Fibroblast of lung (primary cell): ENCODE measurements at regions not wholly inside any gene's neighbourhood (a gene's known extent, or its start where the extent isn't known, plus 50 kb on each side); places are given as distances from the start of the nearest gene placed in this dataset.

Experiments used
- DNase-seq, 2 donors: peaks; one replicate each; pipeline versions ENCODE4 v3.0.0 to v3.0.0-alpha.2; 2010; ENCODE audit warnings: low read depth in 2 of 2
- H2AFZ ChIP-seq: 2 replicates; pipeline ENCODE4 v1.5.1; 2012; ENCODE audit warnings: low read length, control low read depth, inconsistent platforms
- H3K27ac ChIP-seq: 2 replicates; pipeline ENCODE4 v1.5.1; 2011; ENCODE audit warnings: low read length, control low read depth; ENCODE audit not compliant: insufficient read depth
- H3K27me3 ChIP-seq: 2 replicates; pipeline ENCODE4 v1.5.1; 2011; ENCODE audit warnings: mild to moderate bottlenecking, low read length; ENCODE audit not compliant: control insufficient read depth, insufficient read depth
- H3K36me3 ChIP-seq: 2 replicates; pipeline ENCODE4 v1.5.1; 2011; ENCODE audit warnings: low read length; ENCODE audit not compliant: control insufficient read depth, insufficient read depth
- H3K4me1 ChIP-seq: 2 replicates; pipeline ENCODE4 v1.5.1; 2011; ENCODE audit warnings: low read length; ENCODE audit not compliant: control insufficient read depth, insufficient read depth; ENCODE audit errors: extremely low read depth
- H3K4me2 ChIP-seq: 2 replicates; pipeline ENCODE4 v1.5.1; 2011; ENCODE audit warnings: low read length, control low read depth; ENCODE audit not compliant: insufficient read depth; ENCODE audit errors: extremely low read depth
- H3K4me3 ChIP-seq, 4 experiments: fragments of 200-600 bp in 1 of 4; sonication (generic) in 1 of 4; replicated peaks in 1 of 4; 2 replicates each; pipeline ENCODE4 v1.5.1; 2011 to 2016; ENCODE audit warnings: low read length in 4 of 4, low read depth in 3 of 4, mild to moderate bottlenecking in 3 of 4, control low read depth in 2 of 4, inconsistent platforms in 1 of 4, mixed read lengths in 1 of 4; ENCODE audit not compliant: insufficient read depth in 1 of 4; ENCODE audit errors: control extremely low read depth in 1 of 4
- H3K79me2 ChIP-seq: 2 replicates; pipeline ENCODE4 v1.5.1; 2012; ENCODE audit warnings: mild to moderate bottlenecking, low read length, inconsistent platforms; ENCODE audit not compliant: control insufficient read depth, insufficient read depth
- H3K9ac ChIP-seq: 2 replicates; pipeline ENCODE4 v1.5.1; 2011; ENCODE audit warnings: mild to moderate bottlenecking, low read length, control low read depth; ENCODE audit not compliant: insufficient read depth
- H3K9me3 ChIP-seq: 2 replicates; pipeline ENCODE4 v1.5.1; 2012; ENCODE audit warnings: low read depth, low read length; ENCODE audit not compliant: control insufficient read depth, insufficient read depth
- H4K20me1 ChIP-seq: 2 replicates; pipeline ENCODE4 v1.5.1; 2011; ENCODE audit warnings: low read length; ENCODE audit not compliant: control insufficient read depth, insufficient read depth; ENCODE audit errors: extremely low read depth
- CTCF ChIP-seq, 2 donors: IDR thresholded peaks in 1 of 2; conservative IDR thresholded peaks in 1 of 2; 1 replicate in 1 of 2; 2 replicates in 1 of 2; pipeline ENCODE4 v1.5.1; 2011 to 2012; ENCODE audit warnings: low read length in 2 of 2, control low read depth in 1 of 2, inconsistent platforms in 1 of 2, low read depth in 1 of 2, mild to moderate bottlenecking in 1 of 2
- EZH2 ChIP-seq: IDR thresholded peaks from 2 replicates; pipeline ENCODE4 v1.5.1; 2012; ENCODE audit warnings: low read length, control low read depth, mild to moderate bottlenecking; ENCODE audit errors: missing control alignments

GRCh38 chrX:26008042-26008441 is 130.1 kb upstream of the MAGEB18 start:
- H3K27me3 ChIP-seq, result no peaks in the 10 kb centered on the region
- H4K20me1 ChIP-seq, result no peaks in the 10 kb centered on the region
- no peak overlapping the region for H3K4me3 ChIP-seq
- no peak overlapping the region for H2AFZ ChIP-seq
- H3K4me1 ChIP-seq, result no peaks in the 10 kb centered on the region
- H3K36me3 ChIP-seq, result no peaks in the 10 kb centered on the region
- H3K79me2 ChIP-seq, result no peaks in the 10 kb centered on the region
- no peak overlapping the region for H3K27ac ChIP-seq
- no peak overlapping the region for H3K9ac ChIP-seq
- no peaks in the 10 kb centered on the region for H3K9me3 ChIP-seq
- no peak overlapping the region for H3K4me2 ChIP-seq
- DNase-seq, result no peak
- TF ChIP-seq CTCF (conservative IDR thresholded peaks at IDR 0.05 in 1 of 2, IDR thresholded peaks at IDR 0.05 in 1 of 2; ENCODE audit: low read depth in 1 of 2, low read length in 2 of 2) (no peak), EZH2 (no peak)

- H3K36me3 ChIP-seq, result no peaks in the 10 kb centered on the region
- TF ChIP-seq EZH2, result no peak
- no peak for TF ChIP-seq CTCF (conservative IDR thresholded peaks at IDR 0.05 in 1 of 2, IDR thresholded peaks at IDR 0.05 in 1 of 2; ENCODE audit: low read depth in 1 of 2, low read length in 2 of 2)
- H3K4me1 ChIP-seq, result no peaks in the 10 kb centered on the region
- no peak for DNase-seq
- no peaks in the 10 kb centered on the region for H3K79me2 ChIP-seq
- no peak overlapping the region for H3K27ac ChIP-seq
- no peak overlapping the region for H3K9ac ChIP-seq
- H3K4me3 ChIP-seq, result no peak overlapping the region
- no peaks in the 10 kb centered on the region for H3K27me3 ChIP-seq
- no peaks in the 10 kb centered on the region for H3K9me3 ChIP-seq
- no peaks in the 10 kb centered on the region for H4K20me1 ChIP-seq
- H3K4me2 ChIP-seq, result no peak overlapping the region
- no peak overlapping the region for H2AFZ ChIP-seq
Observed at GRCh38 chrX:26008691-26009090, 129.5 kb upstream of the MAGEB18 start.

- Histone ChIP-seq H2AFZ (no peak overlapping the region), H3K9me3 (no peaks in the 10 kb centered on the region), H4K20me1 (no peaks in the 10 kb centered on the region), H3K36me3 (no peaks in the 10 kb centered on the region), H3K4me1 (no peaks in the 10 kb centered on the region), H3K4me2 (no peak overlapping the region), H3K9ac (no peak overlapping the region), H3K27me3 (no peaks in the 10 kb centered on the region), H3K79me2 (no peaks in the 10 kb centered on the region), H3K4me3 (no peak overlapping the region), H3K27ac (no peak overlapping the region)
- no peak for TF ChIP-seq EZH2
- TF ChIP-seq CTCF (conservative IDR thresholded peaks at IDR 0.05 in 1 of 2, IDR thresholded peaks at IDR 0.05 in 1 of 2; ENCODE audit: low read depth in 1 of 2, low read length in 2 of 2), result no peak
- DNase-seq, result no peak
Observed at GRCh38 chrX:26019386-26019785, 118.8 kb upstream of the MAGEB18 start.
